Ishikawa (cell line): ENCODE measurements at regions not wholly inside any gene's neighbourhood (a gene's known extent, or its start where the extent isn't known, plus 50 kb on each side); places are given as distances from the start of the nearest gene placed in this dataset.

Experiments
- CEBPB ChIP-seq: IDR thresholded peaks from 2 replicates; pipeline ENCODE4 v1.6.1; 2012
- CREB1 ChIP-seq: IDR thresholded peaks from 2 replicates; pipeline ENCODE4 v1.6.1; 2012; ENCODE audit warnings: low read depth
- EGR1 ChIP-seq: IDR thresholded peaks from 2 replicates; pipeline ENCODE4 v1.6.1; 2012
- EP300 ChIP-seq: IDR thresholded peaks from 2 replicates; pipeline ENCODE4 v1.6.1; 2012; ENCODE audit warnings: borderline replicate concordance
- FOXM1 ChIP-seq: IDR thresholded peaks from 2 replicates; pipeline ENCODE4 v1.6.1; 2012; ENCODE audit warnings: low read depth, borderline replicate concordance
- MAX ChIP-seq: IDR thresholded peaks from 2 replicates; pipeline ENCODE4 v1.6.1; 2012
- NFIC ChIP-seq: IDR thresholded peaks from 2 replicates; pipeline ENCODE4 v1.6.1; 2012
- RAD21 ChIP-seq: IDR thresholded peaks from 2 replicates; pipeline ENCODE4 v1.6.1; 2012; ENCODE audit warnings: low read depth
- REST ChIP-seq: IDR thresholded peaks from 2 replicates; pipeline ENCODE4 v1.6.1; 2012; ENCODE audit warnings: low read depth, mild to moderate bottlenecking
- TAF1 ChIP-seq: IDR thresholded peaks from 2 replicates; pipeline ENCODE4 v1.6.1; 2012; ENCODE audit warnings: low read depth, mild to moderate bottlenecking
- TCF12 ChIP-seq: IDR thresholded peaks from 2 replicates; pipeline ENCODE4 v1.6.1; 2012; ENCODE audit warnings: low read depth
- TEAD4 ChIP-seq: IDR thresholded peaks from 2 replicates; pipeline ENCODE4 v1.6.1; 2012
- USF1 ChIP-seq: IDR thresholded peaks from 2 replicates; pipeline ENCODE4 v1.6.1; 2012
- YY1 ChIP-seq: IDR thresholded peaks from 2 replicates; pipeline ENCODE4 v1.6.1; 2012; ENCODE audit warnings: low read depth
- ZBTB7A ChIP-seq: IDR thresholded peaks from 2 replicates; pipeline ENCODE4 v1.6.1; 2012; ENCODE audit warnings: low read depth

GRCh38 chr5:167872791-167873190 lies 418.7 kb upstream of the WWC1 start:
- TF ChIP-seq EP300: no peak
- TF ChIP-seq ZBTB7A: no peak
- TF ChIP-seq TAF1: no peak
- no peak for TF ChIP-seq TCF12
- no peak for TF ChIP-seq REST
- TF ChIP-seq USF1: no peak
- no peak for TF ChIP-seq FOXM1
- TF ChIP-seq NFIC: no peak
- no peak for TF ChIP-seq CEBPB
- TF ChIP-seq EGR1: no peak
- TF ChIP-seq RAD21: no peak
- TF ChIP-seq MAX: no peak

GRCh38 chr5:167877114-167877722 lies 414.2 kb upstream of the WWC1 start:
- no peak for TF ChIP-seq CREB1
- TF ChIP-seq CEBPB: no peak
- TF ChIP-seq REST: no peak
- TF ChIP-seq FOXM1: no peak
- TF ChIP-seq EGR1: no peak
- no peak for TF ChIP-seq NFIC
- no peak for TF ChIP-seq TAF1
- no peak for TF ChIP-seq MAX
- TF ChIP-seq TCF12: no peak
- no peak for TF ChIP-seq EP300
- no peak for TF ChIP-seq ZBTB7A
- TF ChIP-seq TEAD4: no peak
- TF ChIP-seq RAD21: no peak
- TF ChIP-seq USF1: no peak
- no peak for TF ChIP-seq YY1

GRCh38 chr5:167877924-167878323 lies 413.5 kb upstream of the WWC1 start:
- TF ChIP-seq TEAD4: no peak
- TF ChIP-seq TCF12: no peak
- TF ChIP-seq TAF1: no peak
- no peak for TF ChIP-seq USF1
- no peak for TF ChIP-seq EP300
- no peak for TF ChIP-seq EGR1
- TF ChIP-seq RAD21: no peak
- TF ChIP-seq REST: no peak
- no peak for TF ChIP-seq MAX
- TF ChIP-seq FOXM1: no peak
- TF ChIP-seq NFIC: no peak
- TF ChIP-seq YY1: no peak
- no peak for TF ChIP-seq CEBPB
- no peak for TF ChIP-seq ZBTB7A

- TF ChIP-seq NFIC (no peak), EP300 (no peak), YY1 (no peak), RAD21 (no peak), EGR1 (no peak), TEAD4 (no peak), ZBTB7A (no peak), FOXM1 (no peak), MAX (no peak), TCF12 (no peak), REST (no peak), CEBPB (no peak), USF1 (no peak), TAF1 (no peak), CREB1 (no peak)
Observed at GRCh38 chr5:167880420-167880819, 411.0 kb upstream of the WWC1 start.
